ENCODE measurements at regions not wholly inside any gene's neighbourhood (a gene's known extent, or its start where the extent isn't known, plus 50 kb on each side); places are given as distances from the start of the nearest gene placed in this dataset.

GRCh38 chr2:129465045-129465444 is 514.4 kb upstream of the RAB6C start:
- Histone ChIP-seq H3K36me3 (ENCODE audit: low read depth) (no peaks in the 10 kb centered on the region), H3K27me3 (ENCODE audit: insufficient read depth, poor library complexity, severe bottlenecking) (no peaks in the 10 kb centered on the region), H3K4me1 (ENCODE audit: insufficient read depth, poor library complexity, severe bottlenecking) (no peaks in the 10 kb centered on the region), H3K9me3 (ENCODE audit: severe bottlenecking) (no peaks in the 10 kb centered on the region), H3K4me3 (ENCODE audit: severe bottlenecking) (no peak overlapping the region), H3K27ac (ENCODE audit: poor library complexity, severe bottlenecking) (no peak overlapping the region)
- no peak for DNase-seq (ENCODE audit: low spot score)
- no peak for TF ChIP-seq CTCF (IDR thresholded peaks at IDR 0.05; ENCODE audit: poor library complexity, severe bottlenecking)
- ATAC-seq (ENCODE audit: low read depth), result no peak

GRCh38 chr2:129466389-129466788 is 513.1 kb upstream of the RAB6C start:
- Histone ChIP-seq H3K4me1 (ENCODE audit: insufficient read depth, poor library complexity, severe bottlenecking) (no peaks in the 10 kb centered on the region), H3K9me3 (ENCODE audit: severe bottlenecking) (no peaks in the 10 kb centered on the region), H3K27ac (ENCODE audit: poor library complexity, severe bottlenecking) (no peak overlapping the region), H3K36me3 (ENCODE audit: low read depth) (no peaks in the 10 kb centered on the region), H3K4me3 (ENCODE audit: severe bottlenecking) (no peak overlapping the region), H3K27me3 (ENCODE audit: insufficient read depth, poor library complexity, severe bottlenecking) (no peaks in the 10 kb centered on the region)
- no peak for DNase-seq (ENCODE audit: low spot score)
- no peak for TF ChIP-seq CTCF (IDR thresholded peaks at IDR 0.05; ENCODE audit: poor library complexity, severe bottlenecking)
- ATAC-seq (ENCODE audit: low read depth), result no peak

GRCh38 chr2:129467012-129467779 is 512.3 kb upstream of the RAB6C start:
- no peak overlapping the region for H3K4me3 ChIP-seq (ENCODE audit: severe bottlenecking)
- DNase-seq (ENCODE audit: low spot score), result no peak
- no peaks in the 10 kb centered on the region for H3K9me3 ChIP-seq (ENCODE audit: severe bottlenecking)
- H3K36me3 ChIP-seq (ENCODE audit: low read depth), result no peaks in the 10 kb centered on the region
- H3K27ac ChIP-seq (ENCODE audit: poor library complexity, severe bottlenecking), result no peak overlapping the region
- H3K4me1 ChIP-seq (ENCODE audit: insufficient read depth, poor library complexity, severe bottlenecking), result no peaks in the 10 kb centered on the region
- TF ChIP-seq CTCF (IDR thresholded peaks at IDR 0.05; ENCODE audit: poor library complexity, severe bottlenecking), result no peak
- H3K27me3 ChIP-seq (ENCODE audit: insufficient read depth, poor library complexity, severe bottlenecking), result peaks cover 2% of the 10 kb centered on the region
- no peak for ATAC-seq (ENCODE audit: low read depth)

GRCh38 chr2:129467941-129468340 is 511.5 kb upstream of the RAB6C start:
- H3K4me3 ChIP-seq (ENCODE audit: severe bottlenecking), result no peak overlapping the region
- peaks cover 2% of the 10 kb centered on the region for H3K27me3 ChIP-seq (ENCODE audit: insufficient read depth, poor library complexity, severe bottlenecking)
- TF ChIP-seq CTCF (IDR thresholded peaks at IDR 0.05; ENCODE audit: poor library complexity, severe bottlenecking), result no peak
- H3K27ac ChIP-seq (ENCODE audit: poor library complexity, severe bottlenecking), result no peak overlapping the region
- no peaks in the 10 kb centered on the region for H3K9me3 ChIP-seq (ENCODE audit: severe bottlenecking)
- DNase-seq (ENCODE audit: low spot score) (no peak), ATAC-seq (ENCODE audit: low read depth) (no peak)
- no peaks in the 10 kb centered on the region for H3K4me1 ChIP-seq (ENCODE audit: insufficient read depth, poor library complexity, severe bottlenecking)
- no peaks in the 10 kb centered on the region for H3K36me3 ChIP-seq (ENCODE audit: low read depth)

GRCh38 chr2:129468879-129469278 is 510.6 kb upstream of the RAB6C start:
- Histone ChIP-seq H3K36me3 (ENCODE audit: low read depth) (no peaks in the 10 kb centered on the region), H3K9me3 (ENCODE audit: severe bottlenecking) (no peaks in the 10 kb centered on the region)
- TF ChIP-seq CTCF (IDR thresholded peaks at IDR 0.05; ENCODE audit: poor library complexity, severe bottlenecking), result no peak

More at GRCh38 chr2:129468879-129469278, 510.6 kb upstream of the RAB6C start:
- Histone ChIP-seq H3K4me1 (ENCODE audit: insufficient read depth, poor library complexity, severe bottlenecking) (no peaks in the 10 kb centered on the region), H3K27me3 (ENCODE audit: insufficient read depth, poor library complexity, severe bottlenecking) (peaks cover 2% of the 10 kb centered on the region), H3K4me3 (ENCODE audit: severe bottlenecking) (no peak overlapping the region), H3K27ac (ENCODE audit: poor library complexity, severe bottlenecking) (no peak overlapping the region)
- DNase-seq (ENCODE audit: low spot score) (no peak), ATAC-seq (ENCODE audit: low read depth) (no peak)
